Astrocyte (in vitro differentiated cells and primary cell): ENCODE measurements at regions not wholly inside any gene's neighbourhood (a gene's known extent, or its start where the extent isn't known, plus 50 kb on each side); places are given as distances from the start of the nearest gene placed in this dataset.

Experiments
- DNase-seq: peaks from one replicate; pipeline ENCODE4 v3.0.0-alpha.2; 2010; ENCODE audit warnings: low read depth
- FAIRE-seq: peaks from 2 replicates; lab custom pipeline; 2011; peaks lifted over from hg19 to GRCh38; lab: Jason Lieb, UNC
- H2AFZ ChIP-seq: 2 replicates; pipeline ENCODE4 v1.6.0; 2012; ENCODE audit warnings: low read depth, low read length, inconsistent platforms
- H3K27ac ChIP-seq: 2 replicates; pipeline ENCODE4 v1.5.1; 2011; ENCODE audit warnings: low read depth, low read length, inconsistent platforms
- H3K27me3 ChIP-seq: 2 replicates; pipeline ENCODE4 v1.6.0; 2011; ENCODE audit warnings: low read length, inconsistent platforms; ENCODE audit not compliant: insufficient read depth
- H3K36me3 ChIP-seq: 2 replicates; pipeline ENCODE4 v1.5.1; 2011; ENCODE audit warnings: low read length, inconsistent platforms; ENCODE audit not compliant: insufficient read depth
- H3K4me1 ChIP-seq: 2 replicates; pipeline ENCODE4 v1.5.1; 2011; ENCODE audit warnings: low read length, inconsistent platforms; ENCODE audit not compliant: insufficient read depth
- H3K4me2 ChIP-seq: 2 replicates; pipeline ENCODE4 v1.6.0; 2012; ENCODE audit warnings: low read length, inconsistent platforms
- H3K4me3 ChIP-seq: 2 replicates; pipeline ENCODE4 v1.5.1; 2011; ENCODE audit warnings: low read depth, mild to moderate bottlenecking, low read length, inconsistent platforms; ENCODE audit not compliant: insufficient read depth
- H3K79me2 ChIP-seq: 2 replicates; pipeline ENCODE4 v1.6.0; 2012; ENCODE audit warnings: mild to moderate bottlenecking, low read length, inconsistent platforms; ENCODE audit not compliant: insufficient read depth
- H3K9ac ChIP-seq: 2 replicates; pipeline ENCODE4 v1.6.0; 2012; ENCODE audit warnings: mild to moderate bottlenecking, low read length, inconsistent platforms
- H3K9me3 ChIP-seq: 2 replicates; pipeline ENCODE4 v1.5.1; 2012; ENCODE audit warnings: low read depth, mild to moderate bottlenecking, low read length, inconsistent platforms; ENCODE audit not compliant: insufficient read depth
- H4K20me1 ChIP-seq: 2 replicates; pipeline ENCODE4 v1.6.0; 2012; ENCODE audit warnings: low read length, inconsistent platforms; ENCODE audit not compliant: insufficient read depth
- H3K27ac Mint-ChIP-seq: one replicate; pipeline ENCODE4 v1.8.0; 2021; ENCODE audit warnings: mild to moderate bottlenecking, mixed read lengths; ENCODE audit not compliant: unreplicated experiment
- H3K27me3 Mint-ChIP-seq: one replicate; pipeline ENCODE4 v1.8.0; 2021; ENCODE audit warnings: low read depth, mixed read lengths; ENCODE audit not compliant: unreplicated experiment
- H3K36me3 Mint-ChIP-seq: one replicate; pipeline ENCODE4 v1.8.0; 2021; ENCODE audit warnings: low read depth, mixed read lengths; ENCODE audit not compliant: unreplicated experiment
- H3K4me1 Mint-ChIP-seq: one replicate; pipeline ENCODE4 v1.8.0; 2021; ENCODE audit warnings: low read depth, mixed read lengths; ENCODE audit not compliant: unreplicated experiment
- H3K4me3 Mint-ChIP-seq: one replicate; pipeline ENCODE4 v1.8.0; 2021; ENCODE audit warnings: mild to moderate bottlenecking, moderate library complexity, mixed read lengths; ENCODE audit not compliant: unreplicated experiment
- H3K9me3 Mint-ChIP-seq: one replicate; pipeline ENCODE4 v1.8.0; 2021; ENCODE audit warnings: mild to moderate bottlenecking, mixed read lengths; ENCODE audit not compliant: unreplicated experiment
- EZH2 ChIP-seq: IDR thresholded peaks from 2 replicates; pipeline ENCODE4 v1.6.1; 2012; ENCODE audit warnings: mild to moderate bottlenecking, low read length, inconsistent platforms; ENCODE audit not compliant: insufficient read depth
- TF ChIP-seq, protein P1 (sequence below): IDR thresholded peaks from 2 replicates; pipeline ENCODE4 v1.5.1; 2011; ENCODE audit warnings: low read depth, mild to moderate bottlenecking, inconsistent platforms, low read length, moderate library complexity; ENCODE audit not compliant: insufficient read depth

DNA sequence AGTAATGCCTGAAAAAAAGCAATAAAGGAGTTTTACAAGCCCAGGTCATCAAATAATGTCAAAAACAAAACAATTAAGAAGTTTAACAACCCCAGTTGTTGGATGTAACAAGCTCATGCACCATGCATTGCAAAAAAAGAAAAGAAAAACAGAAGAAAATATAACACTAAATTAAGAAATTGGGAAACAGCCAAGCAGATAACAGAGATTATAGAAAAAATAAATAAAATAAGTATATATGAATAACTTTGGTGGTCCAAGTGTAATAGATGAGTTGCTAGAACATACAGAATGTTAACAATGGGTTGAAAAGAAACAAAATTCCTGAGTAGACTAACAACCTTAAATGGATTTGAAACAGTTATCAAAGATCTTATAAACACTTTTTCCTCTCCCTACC is 573.1 kb upstream of the SOX11 start:
- peaks cover 3% of the 10 kb centered on the region for H3K9me3 ChIP-seq
- no peaks in the 10 kb centered on the region for H3K27me3 Mint-ChIP-seq

DNA sequence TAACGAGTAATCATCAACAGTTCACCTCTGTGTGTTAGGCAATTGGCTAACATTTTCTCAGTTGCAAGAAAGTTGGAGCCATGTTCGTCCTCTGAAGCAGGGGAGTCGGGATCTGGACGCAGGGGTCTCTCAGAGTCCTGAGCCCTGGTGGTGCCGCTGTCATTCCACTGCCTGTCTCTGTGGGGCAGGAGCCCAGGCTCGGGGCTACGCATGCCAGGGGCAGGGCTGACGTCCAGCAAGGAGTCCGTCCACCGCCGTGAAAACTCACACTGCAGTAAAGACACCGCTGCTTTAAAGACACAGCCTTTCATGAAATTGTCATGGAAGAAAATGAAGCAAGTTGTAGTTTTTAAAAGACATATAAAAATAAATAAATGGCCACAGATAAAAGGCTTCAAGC is 571.1 kb upstream of the SOX11 start:
- Histone ChIP-seq H3K9me3 (no peaks in the 10 kb centered on the region), H2AFZ (no peak overlapping the region), H4K20me1 (no peaks in the 10 kb centered on the region), H3K9ac (no peak overlapping the region), H3K36me3 (no peaks in the 10 kb centered on the region), H3K4me1 (no peaks in the 10 kb centered on the region), H3K4me3 (no peak overlapping the region), H3K4me2 (no peak overlapping the region), H3K27me3 (no peaks in the 10 kb centered on the region), H3K79me2 (no peaks in the 10 kb centered on the region), H3K27ac (no peak overlapping the region)
- TF ChIP-seq, protein P1, sequence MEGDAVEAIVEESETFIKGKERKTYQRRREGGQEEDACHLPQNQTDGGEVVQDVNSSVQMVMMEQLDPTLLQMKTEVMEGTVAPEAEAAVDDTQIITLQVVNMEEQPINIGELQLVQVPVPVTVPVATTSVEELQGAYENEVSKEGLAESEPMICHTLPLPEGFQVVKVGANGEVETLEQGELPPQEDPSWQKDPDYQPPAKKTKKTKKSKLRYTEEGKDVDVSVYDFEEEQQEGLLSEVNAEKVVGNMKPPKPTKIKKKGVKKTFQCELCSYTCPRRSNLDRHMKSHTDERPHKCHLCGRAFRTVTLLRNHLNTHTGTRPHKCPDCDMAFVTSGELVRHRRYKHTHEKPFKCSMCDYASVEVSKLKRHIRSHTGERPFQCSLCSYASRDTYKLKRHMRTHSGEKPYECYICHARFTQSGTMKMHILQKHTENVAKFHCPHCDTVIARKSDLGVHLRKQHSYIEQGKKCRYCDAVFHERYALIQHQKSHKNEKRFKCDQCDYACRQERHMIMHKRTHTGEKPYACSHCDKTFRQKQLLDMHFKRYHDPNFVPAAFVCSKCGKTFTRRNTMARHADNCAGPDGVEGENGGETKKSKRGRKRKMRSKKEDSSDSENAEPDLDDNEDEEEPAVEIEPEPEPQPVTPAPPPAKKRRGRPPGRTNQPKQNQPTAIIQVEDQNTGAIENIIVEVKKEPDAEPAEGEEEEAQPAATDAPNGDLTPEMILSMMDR, result no peak
- TF ChIP-seq EZH2, result no peak
- no peak for DNase-seq
- FAIRE-seq, result no peak
- Mint-ChIP-seq H3K27ac (no peak overlapping the region), H3K4me3 (no peak overlapping the region), H3K4me1 (no peaks in the 10 kb centered on the region), H3K27me3 (no peaks in the 10 kb centered on the region), H3K9me3 (peaks cover 2% of the 10 kb centered on the region), H3K36me3 (no peaks in the 10 kb centered on the region)

More for the DNA sequence above, 573.1 kb upstream of the SOX11 start:
- Histone ChIP-seq H3K4me3 (no peak overlapping the region), H3K27me3 (no peaks in the 10 kb centered on the region), H3K4me2 (no peak overlapping the region), H4K20me1 (no peaks in the 10 kb centered on the region), H3K36me3 (no peaks in the 10 kb centered on the region), H2AFZ (no peak overlapping the region), H3K9ac (no peak overlapping the region), H3K4me1 (no peaks in the 10 kb centered on the region), H3K79me2 (no peaks in the 10 kb centered on the region), H3K27ac (no peak overlapping the region)
- Mint-ChIP-seq H3K9me3 (peaks cover 5% of the 10 kb centered on the region), H3K36me3 (no peaks in the 10 kb centered on the region), H3K4me1 (no peaks in the 10 kb centered on the region), H3K27ac (no peak overlapping the region), H3K4me3 (no peak overlapping the region)
- FAIRE-seq (no peak), DNase-seq (no peak)
- TF ChIP-seq EZH2, result no peak
- TF ChIP-seq, protein P1, result no peak

DNA sequence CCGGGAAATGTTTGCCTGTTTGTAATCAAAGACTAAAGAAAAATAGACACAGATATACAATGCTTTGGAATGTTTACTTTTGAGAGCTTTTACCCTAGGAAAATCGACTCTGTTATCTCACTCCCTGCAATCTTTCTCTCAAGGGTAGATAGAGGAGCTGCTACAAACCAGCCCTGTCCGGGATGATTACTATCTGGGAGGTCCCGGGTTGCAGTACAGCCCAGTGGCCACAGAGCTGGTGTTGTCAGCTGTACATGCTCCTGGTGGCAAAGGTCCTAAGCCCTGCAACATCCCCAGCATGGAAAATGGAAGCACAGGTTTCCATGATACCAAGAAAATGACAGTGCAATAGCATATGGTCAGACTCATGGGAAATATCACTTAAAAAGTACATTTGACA is 570.5 kb upstream of the SOX11 start:
- no peaks in the 10 kb centered on the region for H3K36me3 Mint-ChIP-seq
- H3K9me3 Mint-ChIP-seq, result peaks cover 2% of the 10 kb centered on the region
- H3K27ac ChIP-seq, result no peak overlapping the region

More for the DNA sequence above, 570.5 kb upstream of the SOX11 start:
- Histone ChIP-seq H3K36me3 (no peaks in the 10 kb centered on the region), H3K4me2 (no peak overlapping the region), H3K4me1 (no peaks in the 10 kb centered on the region), H3K79me2 (no peaks in the 10 kb centered on the region), H3K27me3 (no peaks in the 10 kb centered on the region), H2AFZ (no peak overlapping the region), H3K9ac (no peak overlapping the region), H3K4me3 (no peak overlapping the region), H3K9me3 (no peaks in the 10 kb centered on the region), H4K20me1 (no peaks in the 10 kb centered on the region)
- no peaks in the 10 kb centered on the region for H3K27me3 Mint-ChIP-seq
- no peak overlapping the region for H3K4me3 Mint-ChIP-seq
- H3K4me1 Mint-ChIP-seq, result no peaks in the 10 kb centered on the region
- H3K27ac Mint-ChIP-seq, result no peak overlapping the region
- DNase-seq (no peak), FAIRE-seq (no peak)
- no peak for TF ChIP-seq EZH2
- TF ChIP-seq, protein P1, result no peak
